ENCODE measurements at regions not wholly inside any gene's neighbourhood (a gene's known extent, or its start where the extent isn't known, plus 50 kb on each side); places are given as distances from the start of the nearest gene placed in this dataset.

- Histone ChIP-seq H3K79me2 (ENCODE audit: control insufficient read depth, insufficient read depth, low read length) (no peaks in the 10 kb centered on the region), H2AFZ (ENCODE audit: control insufficient read depth, low read length) (no peak overlapping the region), H3K4me2 (ENCODE audit: control insufficient read depth, extremely low read depth, insufficient read depth, low read depth, low read length) (no peak overlapping the region), H4K20me1 (ENCODE audit: control insufficient read depth, extremely low read depth, insufficient read depth, low read length) (no peaks in the 10 kb centered on the region), H3K27me3 (ENCODE audit: control insufficient read depth, extremely low read depth, insufficient read depth, low read length) (no peaks in the 10 kb centered on the region), H3K9ac (ENCODE audit: control insufficient read depth, extremely low read depth, insufficient read depth, low read length) (no peak overlapping the region), H3K4me3 (ENCODE audit: control insufficient read depth in 2 of 3, extremely low read depth in 1 of 3, insufficient read depth in 2 of 3, low read depth in 1 of 3, low read length in 3 of 3) (no peak overlapping the region), H3K9me1 (ENCODE audit: control insufficient read depth, extremely low read depth, insufficient read depth, low read length) (no peaks in the 10 kb centered on the region), H3K27ac (ENCODE audit: control insufficient read depth, insufficient read depth, low read length) (no peak overlapping the region), H3K9me3 (ENCODE audit: control insufficient read depth, low read depth, low read length) (no peaks in the 10 kb centered on the region), H3K4me1 (ENCODE audit: control insufficient read depth, extremely low read depth, insufficient read depth, low read length) (no peaks in the 10 kb centered on the region), H3K36me3 (ENCODE audit: control insufficient read depth in 2 of 2, extremely low read depth in 1 of 2, insufficient read depth in 2 of 2, low read length in 2 of 2) (no peaks in the 10 kb centered on the region)
- no peak for TF ChIP-seq EZH2 (IDR thresholded peaks at IDR 0.05; ENCODE audit: low read length)
- no peak for TF ChIP-seq CTCF (optimal IDR thresholded peaks at IDR 0.05 in 1 of 3, IDR thresholded peaks at IDR 0.05 in 1 of 3, conservative IDR thresholded peaks at IDR 0.05 in 1 of 3; ENCODE audit: extremely low read depth in 1 of 3, insufficient read depth in 2 of 3, low read length in 3 of 3)
- FAIRE-seq (no peak), DNase-seq (ENCODE audit: low read depth, low spot score) (no peak)
- dilution Hi-C loops (cut with MboI; ENCODE audit: extremely low pct_ligation_motif_present, low sequenced_read_pairs): no loop called here
Observed at GRCh38 chr4:104017213-104017612, 297.4 kb upstream of the TACR3 start.

DNA sequence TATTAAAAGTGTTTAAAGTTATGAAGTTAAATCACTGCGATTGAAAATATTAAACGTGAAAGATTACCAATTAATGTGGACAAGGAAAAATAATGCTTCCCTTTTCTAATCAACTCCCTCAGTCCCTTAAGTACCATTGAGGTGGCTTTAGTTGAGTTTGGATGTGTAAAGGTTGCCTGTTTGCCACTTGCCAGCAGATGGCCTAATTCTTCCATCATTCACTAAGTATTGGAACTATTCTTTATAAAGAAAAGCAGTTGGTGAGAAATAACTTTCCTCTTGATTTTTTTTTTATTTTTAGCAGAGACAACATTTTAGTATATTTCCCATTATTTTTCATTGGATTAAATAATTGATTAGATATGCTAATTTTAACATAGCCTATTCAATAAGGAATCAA, 295.9 kb upstream of the TACR3 start:
- DNase-seq (ENCODE audit: low read depth, low spot score) (no peak), FAIRE-seq (no peak)
- H2AFZ ChIP-seq (ENCODE audit: control insufficient read depth, low read length): no peak overlapping the region
- no peaks in the 10 kb centered on the region for H3K27me3 ChIP-seq (ENCODE audit: control insufficient read depth, extremely low read depth, insufficient read depth, low read length)
- no peaks in the 10 kb centered on the region for H3K9me3 ChIP-seq (ENCODE audit: control insufficient read depth, low read depth, low read length)
- H3K79me2 ChIP-seq (ENCODE audit: control insufficient read depth, insufficient read depth, low read length): no peaks in the 10 kb centered on the region
- TF ChIP-seq EZH2 (IDR thresholded peaks at IDR 0.05; ENCODE audit: low read length): no peak
- peak in 2 of 3 experiments; percentile 24 to 37 for TF ChIP-seq CTCF (optimal IDR thresholded peaks at IDR 0.05 in 1 of 3, IDR thresholded peaks at IDR 0.05 in 1 of 3, conservative IDR thresholded peaks at IDR 0.05 in 1 of 3; ENCODE audit: extremely low read depth in 1 of 3, insufficient read depth in 2 of 3, low read length in 3 of 3)
- dilution Hi-C loops (cut with MboI; ENCODE audit: extremely low pct_ligation_motif_present, low sequenced_read_pairs): no loop called here
- no peaks in the 10 kb centered on the region for H3K9me1 ChIP-seq (ENCODE audit: control insufficient read depth, extremely low read depth, insufficient read depth, low read length)
- H3K27ac ChIP-seq (ENCODE audit: control insufficient read depth, insufficient read depth, low read length): no peak overlapping the region
- H3K4me2 ChIP-seq (ENCODE audit: control insufficient read depth, extremely low read depth, insufficient read depth, low read depth, low read length): no peak overlapping the region
- no peaks in the 10 kb centered on the region for H3K36me3 ChIP-seq (ENCODE audit: control insufficient read depth in 2 of 2, extremely low read depth in 1 of 2, insufficient read depth in 2 of 2, low read length in 2 of 2)
- no peak overlapping the region for H3K9ac ChIP-seq (ENCODE audit: control insufficient read depth, extremely low read depth, insufficient read depth, low read length)
- no peaks in the 10 kb centered on the region for H4K20me1 ChIP-seq (ENCODE audit: control insufficient read depth, extremely low read depth, insufficient read depth, low read length)
- no peaks in the 10 kb centered on the region for H3K4me1 ChIP-seq (ENCODE audit: control insufficient read depth, extremely low read depth, insufficient read depth, low read length)
- H3K4me3 ChIP-seq (ENCODE audit: control insufficient read depth in 2 of 3, extremely low read depth in 1 of 3, insufficient read depth in 2 of 3, low read depth in 1 of 3, low read length in 3 of 3): no peak overlapping the region
